ENCODE measurements at regions not wholly inside any gene's neighbourhood (a gene's known extent, or its start where the extent isn't known, plus 50 kb on each side); places are given as distances from the start of the nearest gene placed in this dataset.

- H3K4me1 ChIP-seq (replicated peaks in 1 of 2), result no peaks in the 10 kb centered on the region
- in situ Hi-C loops (cut with MboI; ENCODE audit: low pct_unique_long_range_greater_than_20kb in 2 of 9, low sequenced_read_pairs in 9 of 9, unreplicated experiment in 9 of 9), result no loop called here
- ATAC-seq (replicated peaks in 6 of 8), result peak in 3 of 8 experiments; percentile 37 to 90 (median 75)
- H3K27ac ChIP-seq, result no peak overlapping the region
- no peak overlapping the region for H3K4me3 ChIP-seq
- WGBS, 10 experiments, result 19 to 100% (median 71%) methylated on average over 1 to 6 of the region's 7 CpGs
Measured at GRCh38 chr4:26022346-26023202, 108.6 kb downstream of the SMIM20 start.

- in situ Hi-C loops (cut with MboI; ENCODE audit: low pct_unique_long_range_greater_than_20kb in 2 of 9, low sequenced_read_pairs in 9 of 9, unreplicated experiment in 9 of 9), result no loop called here
- no peak for ATAC-seq (replicated peaks in 6 of 8)
- no peak overlapping the region for H3K27ac ChIP-seq
- WGBS, 10 experiments, result 32 to 89% (median 68%) methylated on average over 1 to 10 of the region's 11 CpGs; no CpG with 5 or more reads in 1 of the 10 experiments
- no peaks in the 10 kb centered on the region for H3K4me1 ChIP-seq (replicated peaks in 1 of 2)
- H3K4me3 ChIP-seq, result no peak overlapping the region
Measured at GRCh38 chr4:26023203-26023972, 109.4 kb downstream of the SMIM20 start.

- Histone ChIP-seq H3K27ac (no peak overlapping the region), H3K4me1 (replicated peaks in 1 of 2) (no peaks in the 10 kb centered on the region), H3K4me3 (no peak overlapping the region)
- no peak for ATAC-seq (replicated peaks in 6 of 8)
- WGBS, 10 experiments, result 81 to 100% (median 100%) methylated on average over 1 to 5 of the region's 5 CpGs; no CpG with 5 or more reads in 4 of the 10 experiments
- in situ Hi-C loops (cut with MboI; ENCODE audit: low pct_unique_long_range_greater_than_20kb in 2 of 9, low sequenced_read_pairs in 9 of 9, unreplicated experiment in 9 of 9), result no loop called here
Measured at GRCh38 chr4:26024079-26024478, 110.1 kb downstream of the SMIM20 start.

- H3K27ac ChIP-seq, result no peak overlapping the region
- H3K4me1 ChIP-seq (replicated peaks in 1 of 2), result peaks cover 17 to 29% of the 10 kb centered on the region in 2 donors
- ATAC-seq (replicated peaks in 6 of 8), result no peak
- in situ Hi-C loops (cut with MboI; ENCODE audit: low pct_unique_long_range_greater_than_20kb in 2 of 9, low sequenced_read_pairs in 9 of 9, unreplicated experiment in 9 of 9), result loop anchor here in 2 of 9 experiments (25.0 kb wide), 1 partner anchor 384 kb away; no protein-coding TSS in a partner anchor
- WGBS, 10 experiments, result 40 to 100% (median 97%) methylated on average over 1 to 6 of the region's 22 CpGs; no CpG with 5 or more reads in 5 of the 10 experiments
- no peak overlapping the region for H3K4me3 ChIP-seq
Measured at GRCh38 chr4:26028133-26028792, 114.2 kb downstream of the SMIM20 start.

- in situ Hi-C loops (cut with MboI; ENCODE audit: low pct_unique_long_range_greater_than_20kb in 2 of 9, low sequenced_read_pairs in 9 of 9, unreplicated experiment in 9 of 9), result loop anchor here in 2 of 9 experiments (25.0 kb wide), 1 partner anchor 383 kb away; no protein-coding TSS in a partner anchor
- Histone ChIP-seq H3K4me1 (replicated peaks in 1 of 2) (peaks cover 17 to 29% of the 10 kb centered on the region in 2 donors), H3K4me3 (no peak overlapping the region), H3K27ac (no peak overlapping the region)
- peak; percentile 92 to 99 (median 98) for ATAC-seq (replicated peaks in 6 of 8)
- 15 to 86% methylated on average over 4 to 5 of the region's 39 CpGs; no CpG with 5 or more reads in 8 of the 10 experiments for WGBS, 10 experiments
Measured at GRCh38 chr4:26028793-26029567, 115.0 kb downstream of the SMIM20 start.

GRCh38 chr4:26029568-26030131, 115.6 kb downstream of the SMIM20 start:
- no peak overlapping the region for H3K27ac ChIP-seq

GRCh38 chr4:26030260-26030667, 116.2 kb downstream of the SMIM20 start:
- no peak for ATAC-seq (replicated peaks in 6 of 8)
- peaks cover 17 to 29% of the 10 kb centered on the region in 2 donors for H3K4me1 ChIP-seq (replicated peaks in 1 of 2)
- no peak overlapping the region for H3K4me3 ChIP-seq
- in situ Hi-C loops (cut with MboI; ENCODE audit: low pct_unique_long_range_greater_than_20kb in 2 of 9, low sequenced_read_pairs in 9 of 9, unreplicated experiment in 9 of 9), result loop anchor here in 2 of 9 experiments (25.0 kb wide), 1 partner anchor 382 kb away; no protein-coding TSS in a partner anchor
- no peak overlapping the region for H3K27ac ChIP-seq
- 50 to 89% (median 67%) methylated on average over 1 to 4 of the region's 5 CpGs; no CpG with 5 or more reads in 3 of the 10 experiments for WGBS, 10 experiments

More at GRCh38 chr4:26029568-26030131, 115.6 kb downstream of the SMIM20 start:
- H3K4me1 ChIP-seq (replicated peaks in 1 of 2), result peaks cover 17 to 29% of the 10 kb centered on the region in 2 donors
- in situ Hi-C loops (cut with MboI; ENCODE audit: low pct_unique_long_range_greater_than_20kb in 2 of 9, low sequenced_read_pairs in 9 of 9, unreplicated experiment in 9 of 9), result loop anchor here in 2 of 9 experiments (25.0 kb wide), 1 partner anchor 383 kb away; no protein-coding TSS in a partner anchor
- 20 to 90% (median 66%) methylated on average over 1 to 8 of the region's 18 CpGs; no CpG with 5 or more reads in 5 of the 10 experiments for WGBS, 10 experiments
- ATAC-seq (replicated peaks in 6 of 8), result no peak
- H3K4me3 ChIP-seq, result no peak overlapping the region

GRCh38 chr4:26030780-26031179, 116.8 kb downstream of the SMIM20 start:
- Histone ChIP-seq H3K4me3 (no peak overlapping the region), H3K4me1 (replicated peaks in 1 of 2) (peaks cover 17 to 29% of the 10 kb centered on the region in 2 donors), H3K27ac (no peak overlapping the region)
- in situ Hi-C loops (cut with MboI; ENCODE audit: low pct_unique_long_range_greater_than_20kb in 2 of 9, low sequenced_read_pairs in 9 of 9, unreplicated experiment in 9 of 9), result loop anchor here in 2 of 9 experiments (25.0 kb wide), 1 partner anchor 382 kb away; no protein-coding TSS in a partner anchor
- WGBS, 10 experiments, result 80 to 100% (median 93%) methylated on average over 2 to 7 of the region's 8 CpGs; no CpG with 5 or more reads in 2 of the 10 experiments
- no peak for ATAC-seq (replicated peaks in 6 of 8)

GRCh38 chr4:26031704-26032103, 117.7 kb downstream of the SMIM20 start:
- in situ Hi-C loops (cut with MboI; ENCODE audit: low pct_unique_long_range_greater_than_20kb in 2 of 9, low sequenced_read_pairs in 9 of 9, unreplicated experiment in 9 of 9), result loop anchor here in 2 of 9 experiments (25.0 kb wide), 1 partner anchor 381 kb away; no protein-coding TSS in a partner anchor
- peak overlapping the region in 1 of 2 donors; percentile 9 for H3K27ac ChIP-seq
- H3K4me3 ChIP-seq, result no peak overlapping the region
- no peak for ATAC-seq (replicated peaks in 6 of 8)
- peaks cover 17 to 29% of the 10 kb centered on the region in 2 donors for H3K4me1 ChIP-seq (replicated peaks in 1 of 2)
- 80 to 100% (median 83%) methylated on average over 1 to 4 of the region's 4 CpGs; no CpG with 5 or more reads in 5 of the 10 experiments for whole genome bisulfite sequencing, 10 experiments

- WGBS, 10 experiments, result 8 to 100% (median 83%) methylated on average over 2 to 4 of the region's 6 CpGs; no CpG with 5 or more reads in 4 of the 10 experiments
- Histone ChIP-seq H3K4me3 (no peak overlapping the region), H3K4me1 (replicated peaks in 1 of 2) (peaks cover 17 to 29% of the 10 kb centered on the region in 2 donors), H3K27ac (peak overlapping the region in 1 of 2 donors; percentile 9)
- peak in 1 of 8 experiments; percentile 3 for ATAC-seq (replicated peaks in 6 of 8)
- in situ Hi-C loops (cut with MboI; ENCODE audit: low pct_unique_long_range_greater_than_20kb in 2 of 9, low sequenced_read_pairs in 9 of 9, unreplicated experiment in 9 of 9), result loop anchor here in 2 of 9 experiments (25.0 kb wide), 1 partner anchor 380 kb away; no protein-coding TSS in a partner anchor
Measured at GRCh38 chr4:26032142-26032541, 118.1 kb downstream of the SMIM20 start.

- in situ Hi-C loops (cut with MboI; ENCODE audit: low pct_unique_long_range_greater_than_20kb in 2 of 9, low sequenced_read_pairs in 9 of 9, unreplicated experiment in 9 of 9), result loop anchor here in 2 of 9 experiments (25.0 kb wide), 1 partner anchor 380 kb away; no protein-coding TSS in a partner anchor
- ATAC-seq (replicated peaks in 6 of 8), result peak in 6 of 8 experiments; percentile 13 to 73 (median 35)
- WGBS, 10 experiments, result 26 to 100% (median 41%) methylated on average over 1 to 6 of the region's 7 CpGs; no CpG with 5 or more reads in 2 of the 10 experiments
- Histone ChIP-seq H3K27ac (peak overlapping the region in 1 of 2 donors; percentile 9), H3K4me3 (no peak overlapping the region), H3K4me1 (replicated peaks in 1 of 2) (peaks cover 17 to 29% of the 10 kb centered on the region in 2 donors)
Measured at GRCh38 chr4:26032630-26033317, 118.8 kb downstream of the SMIM20 start.

Data from motor neuron (in vitro differentiated cells).